HCEC 1CT (cell line): ENCODE measurements at regions not wholly inside any gene's neighbourhood (a gene's known extent, or its start where the extent isn't known, plus 50 kb on each side); places are given as distances from the start of the nearest gene placed in this dataset.
"Not testable (repeated sequence)": the region's sequence is repeated elsewhere in the genome, so short reads cannot be mapped to it uniquely, and the experiment has no call there.

Experiments used
- DNase-seq: peaks from one replicate; pipeline ENCODE4 v3.0.0-alpha.2; 2017

- DNase-seq, result not testable (repeated sequence)
Measured at GRCh38 chr6:76491376-76491775, 418.9 kb upstream of the IMPG1 start.

GRCh38 chr6:76490456-76490855, 418.0 kb upstream of the IMPG1 start:
- no peak for DNase-seq

- DNase-seq, result no peak
Measured at GRCh38 chr6:76481101-76481500, 408.6 kb upstream of the IMPG1 start.

- no peak for DNase-seq
Measured at GRCh38 chr6:76472858-76473257, 400.4 kb upstream of the IMPG1 start.

- no peak for DNase-seq
Measured at GRCh38 chr6:76466286-76466685, 393.8 kb upstream of the IMPG1 start.

- DNase-seq, result no peak
Measured at GRCh38 chr6:76465410-76465809, 392.9 kb upstream of the IMPG1 start.

- DNase-seq, result no peak
Measured at GRCh38 chr6:76453270-76453669, 380.8 kb upstream of the IMPG1 start.

GRCh38 chr6:76451926-76452709, 379.7 kb upstream of the IMPG1 start:
- DNase-seq, result no peak

- DNase-seq, result no peak
Measured at GRCh38 chr6:76448109-76448508, 375.6 kb upstream of the IMPG1 start.

- DNase-seq, result no peak
Measured at GRCh38 chr6:76441875-76442274, 369.4 kb upstream of the IMPG1 start.

- no peak for DNase-seq
Measured at GRCh38 chr6:76439811-76440210, 367.3 kb upstream of the IMPG1 start.

- DNase-seq, result no peak
Measured at GRCh38 chr6:76438768-76439167, 366.3 kb upstream of the IMPG1 start.

GRCh38 chr6:76435174-76435573, 362.7 kb upstream of the IMPG1 start:
- DNase-seq, result no peak

GRCh38 chr6:76422511-76423213, 350.2 kb upstream of the IMPG1 start:
- no peak for DNase-seq

- no peak for DNase-seq
Measured at GRCh38 chr6:76420094-76420493, 347.6 kb upstream of the IMPG1 start.

- DNase-seq, result no peak
Measured at GRCh38 chr6:76418560-76419223, 346.2 kb upstream of the IMPG1 start.

- DNase-seq, result no peak
Measured at GRCh38 chr6:76416821-76417605, 344.6 kb upstream of the IMPG1 start.

- no peak for DNase-seq
Measured at GRCh38 chr6:76403064-76403463, 330.6 kb upstream of the IMPG1 start.

- no peak for DNase-seq
Measured at GRCh38 chr6:76397966-76398365, 325.5 kb upstream of the IMPG1 start.

- no peak for DNase-seq
Measured at GRCh38 chr6:76382201-76382600, 309.7 kb upstream of the IMPG1 start.

GRCh38 chr6:76381612-76382011, 309.1 kb upstream of the IMPG1 start:
- DNase-seq, result no peak

GRCh38 chr6:76351275-76351674, 278.8 kb upstream of the IMPG1 start:
- no peak for DNase-seq

- DNase-seq, result no peak
Measured at GRCh38 chr6:76347539-76347938, 275.1 kb upstream of the IMPG1 start.
